ENCODE measurements at regions not wholly inside any gene's neighbourhood (a gene's known extent, or its start where the extent isn't known, plus 50 kb on each side); places are given as distances from the start of the nearest gene placed in this dataset.
"Not testable (repeated sequence)": the region's sequence is repeated elsewhere in the genome, so short reads cannot be mapped to it uniquely, and the experiment has no call there.

DNA sequence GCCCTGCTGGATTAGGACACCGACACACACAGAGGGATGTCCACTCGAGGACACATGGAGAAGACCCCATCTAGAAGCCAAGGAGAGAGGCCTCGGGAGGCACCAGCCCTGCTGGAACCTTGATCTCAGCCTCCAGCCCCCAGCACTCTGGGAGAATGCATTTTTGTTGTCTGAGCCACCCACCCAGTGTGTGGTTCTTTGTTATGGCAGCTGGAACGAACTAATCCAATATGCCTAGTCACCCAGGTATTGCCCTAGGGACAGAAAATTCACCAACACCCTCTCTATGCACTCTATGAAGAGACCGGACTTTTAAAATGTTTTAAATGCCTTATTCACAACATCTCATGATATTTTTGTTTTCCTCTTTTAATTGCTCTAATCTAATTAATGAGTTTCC, 117.4 kb downstream of the CRYAA start:
- no peak for DNase-seq

DNA sequence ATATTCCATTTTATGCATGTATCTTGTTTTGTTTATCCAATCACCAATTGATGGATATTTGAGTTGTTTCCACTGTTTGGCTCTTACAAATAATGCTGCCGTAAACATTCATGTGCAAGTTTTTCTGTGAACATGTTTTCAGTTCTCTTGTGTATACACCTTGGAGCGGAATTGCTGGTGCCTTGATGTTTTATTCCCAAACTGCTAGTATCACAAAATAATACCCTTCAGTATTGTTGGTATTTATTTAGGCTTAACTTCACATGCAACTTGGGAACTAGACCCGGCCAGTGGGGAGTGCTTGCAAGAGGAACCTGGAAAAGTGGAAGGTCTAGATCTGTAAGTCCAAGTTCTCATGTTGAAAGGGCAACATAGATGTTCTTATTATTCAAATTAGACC, 115.9 kb downstream of the CRYAA start:
- DNase-seq, result no peak

DNA sequence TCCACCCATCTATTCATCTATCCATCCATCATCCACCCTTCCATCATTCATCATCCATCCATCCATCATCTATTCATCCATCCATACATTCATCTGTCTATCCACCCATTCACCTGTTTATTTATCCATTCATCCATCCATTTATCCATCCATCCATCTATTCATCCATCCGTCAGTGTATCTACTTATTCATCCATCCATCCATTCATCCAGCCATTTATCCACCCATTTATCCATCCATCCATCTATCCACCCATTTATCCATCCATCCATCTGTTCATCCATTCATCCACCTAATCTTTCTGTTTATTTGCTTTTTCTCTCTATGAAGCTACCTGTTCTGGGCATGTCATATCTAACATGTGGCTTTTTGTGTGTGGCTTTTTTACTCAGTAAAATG, 115.4 kb downstream of the CRYAA start:
- no peak for DNase-seq

DNA sequence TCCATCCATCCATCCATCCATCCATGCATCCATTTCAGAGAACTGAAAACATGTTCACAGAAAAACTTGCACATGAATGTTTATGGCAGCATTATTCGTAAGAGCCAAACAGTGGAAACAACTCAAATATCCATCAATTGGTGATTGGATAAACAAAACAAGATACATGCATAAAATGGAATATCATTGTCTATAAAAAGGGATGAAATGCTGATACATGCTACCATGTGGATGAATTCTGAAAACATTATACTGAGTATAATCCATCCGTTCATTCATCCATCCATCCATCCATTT, 115.1 kb downstream of the CRYAA start:
- not testable (repeated sequence) for DNase-seq

DNA sequence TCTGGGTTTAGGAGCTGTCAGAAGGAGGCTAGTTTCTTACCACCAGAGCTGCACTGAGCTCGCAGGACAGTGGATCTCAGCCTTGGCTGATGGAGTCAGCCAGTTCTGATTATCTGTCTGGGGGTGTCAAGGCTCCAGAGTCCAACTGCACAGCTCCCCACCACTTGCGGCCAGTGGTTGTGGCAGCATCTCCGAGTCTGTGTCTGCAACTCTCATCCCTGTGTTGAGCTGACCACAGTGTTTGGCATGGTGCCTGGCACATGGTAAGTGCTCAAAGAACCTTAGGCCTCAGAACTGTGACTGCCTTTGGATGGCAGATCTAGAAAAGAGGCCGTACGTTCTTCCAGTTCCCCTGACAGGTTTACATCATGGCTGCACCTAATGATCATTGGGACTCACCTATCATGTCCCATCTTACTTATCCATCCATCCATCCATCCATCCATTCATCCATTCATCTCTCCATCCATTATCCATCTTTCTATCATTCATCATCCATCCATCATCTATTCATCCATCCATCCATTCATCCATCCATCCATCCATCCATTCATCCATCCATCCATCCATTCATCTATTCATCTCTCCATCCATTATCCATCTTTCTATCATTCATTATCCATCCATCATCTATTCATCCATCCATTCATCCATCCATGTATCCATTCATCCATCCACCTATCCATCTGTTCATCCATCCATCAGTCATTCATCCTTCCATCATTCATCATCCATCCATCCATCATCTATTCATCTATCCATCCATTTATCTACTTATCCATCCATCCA, 114.5 kb downstream of the CRYAA start:
- no peak for DNase-seq

DNA sequence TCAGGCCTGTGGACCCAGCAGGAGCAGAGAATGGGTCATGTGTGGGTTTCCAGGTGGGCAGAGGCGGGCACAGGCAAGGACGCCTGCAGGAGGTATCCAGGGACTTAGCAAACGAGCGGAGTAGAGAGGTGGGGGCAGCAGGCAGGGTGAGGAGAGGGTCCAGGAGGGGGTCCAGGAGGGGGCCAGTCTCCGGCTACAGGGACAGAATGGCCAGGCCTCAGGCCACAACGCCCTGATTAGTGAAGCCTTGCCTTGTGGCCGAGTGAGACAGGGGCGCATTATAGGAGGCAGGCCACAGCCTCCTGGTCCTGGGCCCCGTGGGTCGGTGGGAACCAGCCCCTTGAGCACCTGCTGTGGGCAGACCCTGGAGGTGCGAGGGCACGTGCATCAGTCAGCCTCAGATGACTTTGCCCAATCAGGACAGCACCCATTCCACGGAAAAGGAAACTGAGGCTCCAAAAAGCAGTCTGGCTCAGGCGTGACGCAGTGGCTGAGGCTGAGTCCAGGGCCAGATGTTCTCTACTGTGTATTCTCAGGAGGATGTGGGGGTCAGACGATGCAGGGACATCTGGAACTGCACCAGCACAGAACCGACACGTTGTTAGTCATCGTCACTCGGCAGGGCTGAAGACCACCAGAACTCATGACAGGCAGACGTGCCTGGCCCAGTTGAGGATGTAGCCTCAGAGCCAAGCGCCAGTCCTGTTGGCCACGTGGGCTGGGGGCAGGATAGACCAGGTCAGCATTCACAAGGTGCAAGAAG, 113.7 kb downstream of the CRYAA start:
- DNase-seq, result no peak

DNA sequence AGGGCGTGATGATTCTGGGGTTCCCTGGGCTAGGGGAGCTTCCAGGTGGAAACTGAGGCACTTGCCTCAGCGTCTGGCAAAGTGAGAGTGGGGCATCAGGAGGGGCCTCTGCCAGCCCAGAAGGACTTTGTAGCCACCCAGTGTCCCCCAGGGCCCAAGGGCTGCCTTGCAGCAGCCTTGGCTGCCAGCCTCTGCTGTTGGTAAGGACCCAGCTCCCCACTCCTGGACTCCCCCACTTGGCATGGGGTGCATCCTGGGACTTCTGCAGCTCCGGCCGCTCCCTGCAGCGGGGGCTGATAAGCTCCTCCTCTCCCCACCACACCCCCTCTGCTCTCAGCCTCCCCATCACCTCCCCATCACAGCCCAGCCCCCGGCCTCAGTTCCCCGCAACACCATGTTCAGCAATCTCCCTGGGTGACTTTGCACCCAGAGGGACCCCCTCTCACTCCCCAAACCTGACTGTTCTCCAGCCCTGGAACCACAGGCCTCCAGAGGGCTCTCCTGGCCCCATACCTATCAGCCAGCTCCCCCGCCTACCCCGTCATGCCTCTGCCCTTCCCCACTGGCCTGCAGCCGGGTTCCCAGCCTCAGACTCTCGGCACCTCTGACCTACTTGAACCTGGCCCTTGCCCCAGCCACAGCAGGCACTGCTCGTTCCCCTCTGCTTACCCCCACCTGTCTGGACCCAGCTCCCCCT, 113.0 kb downstream of the CRYAA start:
- no peak for DNase-seq

DNA sequence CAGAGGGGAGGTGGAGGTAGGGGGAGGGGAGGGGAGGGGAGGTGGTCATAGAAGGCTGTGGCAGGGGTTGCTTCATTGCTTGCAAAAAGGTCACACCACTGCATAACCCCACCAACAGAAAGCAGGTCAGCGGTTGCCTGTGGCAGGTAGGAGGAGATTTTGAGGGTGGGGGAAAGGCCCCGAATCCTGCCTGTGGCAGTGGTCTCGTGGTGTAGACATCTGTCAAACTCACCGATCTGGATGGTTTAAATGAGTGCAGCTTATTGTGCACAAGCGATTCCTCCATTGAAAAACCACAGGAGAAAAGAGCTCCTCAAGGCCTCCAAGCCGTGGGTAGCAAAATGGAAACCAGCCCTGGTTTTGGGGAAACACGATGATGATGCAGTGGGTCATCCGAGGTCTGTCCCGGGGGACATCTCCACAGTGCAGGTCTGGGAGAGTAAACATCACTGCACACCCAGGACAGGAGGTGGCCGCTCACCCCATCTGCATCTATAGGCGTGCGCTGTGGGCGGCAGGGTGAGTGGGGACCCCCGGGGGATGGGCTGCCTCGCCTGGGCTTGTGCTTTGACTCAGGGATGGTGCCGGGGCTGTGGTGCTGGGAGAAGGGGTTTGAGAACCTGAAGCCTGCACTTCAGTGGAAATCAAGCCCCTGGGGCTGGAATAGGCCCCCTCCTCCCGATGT, 112.3 kb downstream of the CRYAA start:
- DNase-seq, result no peak

DNA sequence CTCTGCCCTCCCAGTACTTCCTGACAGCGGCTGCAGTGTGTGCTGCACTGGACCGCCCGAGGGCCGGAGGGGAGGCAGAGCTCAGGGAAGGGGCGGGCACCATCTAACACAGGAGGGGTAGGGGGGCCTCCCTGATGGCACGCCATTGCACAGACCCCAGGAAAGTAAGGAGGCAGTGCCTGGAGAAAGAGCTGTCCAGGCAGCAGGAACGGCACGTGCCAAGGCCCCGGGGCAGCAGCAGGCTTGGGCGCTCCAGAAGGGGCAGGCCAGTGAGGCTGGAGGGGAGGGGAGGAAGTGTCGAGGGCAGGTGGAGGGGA, 110.7 kb downstream of the CRYAA start:
- no peak for DNase-seq

DNA sequence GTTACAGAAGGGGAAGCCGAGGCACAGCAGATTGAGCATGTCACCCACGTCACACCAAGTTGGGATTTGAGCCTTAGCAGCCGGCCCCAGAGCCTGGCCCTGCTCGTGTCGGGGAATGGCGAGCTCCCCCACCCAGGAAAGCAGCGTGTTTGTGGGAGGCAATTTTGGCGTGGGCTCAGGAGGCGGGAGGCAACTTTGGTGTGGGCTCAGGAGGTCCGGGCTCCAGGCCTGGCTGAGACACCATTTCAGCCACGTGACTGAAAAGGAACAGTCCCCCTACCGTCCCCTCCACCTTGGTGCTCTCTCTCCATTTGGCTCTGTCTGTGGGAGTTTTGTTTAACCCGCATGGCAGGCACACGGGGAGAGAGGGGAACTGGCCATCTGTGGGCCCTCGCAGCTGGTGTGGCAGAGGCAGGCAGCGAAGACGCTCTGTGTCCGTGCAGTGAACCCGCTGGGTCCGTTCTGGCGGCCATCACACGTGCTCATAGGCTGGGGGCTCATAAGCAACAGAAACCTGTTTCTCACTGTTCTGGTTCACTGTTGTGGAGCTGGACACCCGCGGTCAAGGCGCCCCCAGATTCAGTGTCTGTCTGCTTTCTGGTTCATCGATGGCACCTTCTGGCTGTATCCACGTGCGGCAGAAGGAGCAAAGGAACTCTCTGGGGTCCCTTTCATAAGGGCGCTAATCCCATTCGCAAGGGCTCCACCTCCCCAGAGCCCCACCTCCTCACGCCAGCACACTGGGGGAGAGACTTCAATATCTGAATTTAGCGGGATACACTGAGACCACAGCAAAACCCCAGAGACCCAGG, 110.2 kb downstream of the CRYAA start:
- no peak for DNase-seq

DNA sequence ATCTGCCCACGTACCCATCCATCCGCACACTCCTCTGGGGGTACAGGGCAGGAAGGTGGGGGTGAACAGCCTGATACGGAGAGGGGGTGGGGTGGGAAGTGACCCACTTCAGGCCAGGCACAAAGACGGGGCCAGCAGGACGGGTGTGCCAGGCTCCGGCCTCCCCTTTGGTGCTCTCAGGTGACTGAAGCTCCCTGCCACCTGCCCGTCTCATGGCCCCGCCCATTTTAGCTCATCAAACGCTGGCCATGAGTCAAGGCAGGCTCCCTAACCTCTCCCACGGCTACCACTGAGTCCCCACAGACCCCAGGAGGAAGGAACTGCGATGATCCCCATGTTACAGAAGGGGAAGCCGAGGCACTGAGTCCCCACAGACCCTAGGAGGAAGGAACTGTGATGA, 109.6 kb downstream of the CRYAA start:
- DNase-seq, result no peak

DNA sequence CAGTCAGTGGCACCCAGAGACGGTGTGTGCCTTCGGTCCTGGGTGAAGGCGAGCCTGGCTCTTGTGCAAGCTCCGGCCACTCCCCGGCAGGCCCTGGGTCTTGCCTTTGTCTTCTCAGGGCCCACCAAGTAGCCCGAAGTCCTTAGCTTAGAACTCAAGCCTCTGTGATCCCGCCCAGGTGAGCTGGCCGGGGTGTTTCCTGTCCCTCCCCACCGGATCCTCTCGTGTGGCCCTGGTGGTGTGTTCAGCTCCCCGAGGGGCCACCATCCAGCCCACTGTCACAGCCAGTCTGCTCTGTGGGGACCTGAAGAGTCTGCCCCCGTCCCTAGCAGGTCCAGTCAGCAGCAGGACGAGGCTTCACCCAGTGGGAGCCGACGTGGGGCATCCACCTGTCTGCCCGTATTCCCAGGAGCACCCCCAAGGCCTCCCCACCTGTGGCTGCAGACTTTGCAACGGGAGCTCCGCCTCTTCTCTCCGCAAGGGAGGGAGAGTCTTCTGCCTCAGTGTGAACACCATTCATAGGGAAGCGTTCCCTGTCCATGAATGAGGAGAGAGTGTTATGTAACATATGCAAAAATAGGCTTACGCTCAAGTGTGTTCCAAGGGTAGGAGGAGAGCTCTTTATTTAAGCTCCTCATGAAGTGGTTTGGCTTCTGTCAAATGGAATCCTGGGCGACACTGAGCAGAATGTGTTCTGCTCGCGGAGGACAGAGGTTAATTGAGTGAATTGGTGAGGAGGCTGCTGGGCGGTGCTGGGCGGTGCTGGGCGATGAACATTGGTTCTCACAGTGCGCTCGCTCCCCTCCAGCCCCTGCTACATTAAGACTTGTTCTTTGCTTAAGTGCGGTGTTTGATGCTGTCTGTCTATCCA, 108.9 kb downstream of the CRYAA start:
- DNase-seq, result no peak

DNA sequence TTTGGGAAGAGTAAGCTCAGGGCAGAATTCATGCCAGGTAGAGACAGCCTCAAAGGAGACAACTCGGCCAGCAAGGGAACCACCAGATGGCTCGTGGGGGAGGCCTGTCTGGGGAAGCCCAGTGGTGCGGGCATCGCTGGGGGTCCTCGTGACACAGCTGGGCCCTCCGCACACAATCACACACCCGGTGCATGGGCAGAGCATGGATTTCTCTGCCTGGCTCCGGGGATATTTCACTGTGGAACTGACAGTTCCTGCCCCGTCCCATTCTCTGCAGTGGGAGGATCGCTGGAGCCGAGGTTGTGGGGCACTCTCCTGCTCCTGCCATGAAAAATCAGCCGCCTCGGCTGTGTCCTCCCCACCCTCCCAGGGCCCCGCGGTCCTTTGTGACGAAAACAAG, 108.0 kb downstream of the CRYAA start:
- no peak for DNase-seq

DNA sequence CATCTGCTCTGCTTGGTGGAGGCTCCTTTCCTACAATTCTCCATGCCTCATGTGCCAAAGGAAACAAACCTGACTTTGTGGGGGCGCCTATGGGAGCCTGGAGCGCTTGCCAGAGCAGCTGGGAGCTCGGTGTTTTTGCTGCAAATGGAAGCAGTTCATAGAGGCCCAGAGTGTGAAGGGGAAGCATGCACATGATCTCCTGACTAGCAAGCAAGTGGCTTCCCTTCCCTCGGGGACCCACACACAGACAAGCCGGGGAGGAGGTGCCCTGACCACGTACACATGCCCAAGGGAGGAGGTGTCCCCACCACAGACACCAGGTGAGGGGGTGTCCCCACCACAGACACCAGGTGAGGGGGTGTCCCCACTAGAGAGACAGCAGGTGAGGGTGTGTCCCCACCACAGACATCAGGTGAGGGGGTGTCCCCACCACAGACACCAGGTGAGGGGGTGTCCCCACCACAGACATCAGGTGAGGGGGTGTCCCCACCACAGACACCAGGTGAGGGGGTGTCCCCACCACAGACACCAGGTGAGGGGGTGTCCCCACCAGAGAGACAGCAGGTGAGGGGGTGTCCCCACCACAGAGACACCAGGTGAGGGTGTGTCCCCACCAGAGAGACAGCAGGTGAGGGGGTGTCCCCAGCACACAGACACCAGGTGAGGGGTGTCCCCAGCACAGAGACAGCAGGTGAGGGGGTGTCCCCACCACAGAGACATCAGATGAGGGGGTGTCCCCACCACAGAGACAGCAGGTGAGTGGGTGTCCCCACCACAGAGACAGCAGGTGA, 106.8 kb downstream of the CRYAA start:
- DNase-seq, result no peak

DNA sequence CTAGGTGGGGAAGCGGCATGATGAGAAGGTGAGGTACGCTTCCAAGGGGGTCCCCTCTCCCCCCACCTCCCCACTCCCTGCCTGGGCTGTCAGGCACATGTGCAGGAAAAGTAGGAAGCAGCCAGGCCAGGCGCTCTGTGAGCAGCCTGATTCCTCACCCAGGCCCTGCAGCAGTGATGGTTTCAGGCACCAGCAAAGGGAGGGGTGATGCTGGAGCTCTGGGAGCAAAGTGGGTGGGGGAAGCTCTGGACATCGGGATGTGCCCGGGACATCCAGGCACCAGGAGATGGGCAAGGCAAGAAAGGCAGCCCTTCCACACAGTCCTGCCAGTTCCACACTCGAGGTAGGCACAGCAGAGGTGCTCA, 106.1 kb downstream of the CRYAA start:
- no peak for DNase-seq

DNA sequence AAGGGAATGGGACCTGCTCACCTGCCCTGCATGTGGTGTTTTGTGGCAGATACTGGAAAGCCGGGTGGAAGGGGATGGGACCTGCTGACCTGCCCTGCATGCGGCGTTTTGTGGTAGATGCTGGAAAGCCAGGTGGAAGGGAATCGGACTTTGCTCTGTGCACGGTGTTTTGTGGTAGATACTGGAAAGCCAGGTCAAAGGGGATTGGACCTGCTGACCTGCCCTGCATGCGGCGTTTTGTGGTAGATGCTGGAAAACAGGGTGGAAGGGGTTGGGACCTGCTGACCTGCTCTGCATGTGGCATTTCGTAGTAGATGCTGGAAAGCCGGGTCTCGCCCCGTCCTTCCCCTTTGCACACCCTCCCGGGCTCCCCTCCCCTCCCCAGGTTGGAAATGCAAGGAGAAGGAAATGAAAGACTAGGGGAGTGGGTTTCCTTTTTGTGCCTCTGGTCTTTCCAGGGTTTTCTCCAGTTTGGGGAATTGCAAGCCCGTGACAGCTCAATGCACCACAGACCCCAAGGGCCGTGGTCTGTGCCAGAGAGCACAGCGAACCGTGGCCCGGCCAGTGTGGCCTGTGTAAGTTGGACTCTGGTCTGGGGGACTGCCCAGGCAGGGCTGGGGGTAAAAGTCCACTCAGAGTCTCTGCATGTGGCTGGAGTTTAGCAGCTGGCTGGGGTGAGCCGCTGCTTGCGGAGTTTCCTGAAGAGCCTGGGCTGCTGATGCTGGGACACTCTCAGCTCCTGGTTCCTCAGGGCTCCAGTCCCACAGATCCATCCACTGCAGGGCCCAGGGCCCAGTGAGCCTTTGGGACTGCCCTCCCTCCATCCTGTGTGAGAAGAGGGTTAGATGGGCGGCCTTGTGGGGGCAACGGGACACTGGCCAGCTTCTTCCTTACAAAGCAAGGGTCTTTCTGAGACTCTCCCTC, 105.5 kb downstream of the CRYAA start:
- no peak for DNase-seq

DNA sequence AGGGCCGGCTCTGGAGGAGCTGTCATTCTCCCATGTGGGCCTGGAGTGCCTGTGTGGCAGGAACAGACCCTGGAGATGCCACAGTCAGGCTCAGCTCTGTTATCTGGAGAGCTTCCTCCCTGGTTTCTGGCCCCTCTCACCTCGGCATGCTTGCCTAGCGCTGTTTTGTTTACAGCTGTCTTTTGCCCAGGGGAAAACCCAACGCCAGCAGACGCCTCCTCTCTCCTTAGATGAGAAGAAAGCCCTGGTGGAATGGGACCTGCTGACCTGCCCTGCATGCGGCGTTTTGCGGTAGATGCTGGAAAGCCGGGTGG, 104.9 kb downstream of the CRYAA start:
- no peak for DNase-seq

DNA sequence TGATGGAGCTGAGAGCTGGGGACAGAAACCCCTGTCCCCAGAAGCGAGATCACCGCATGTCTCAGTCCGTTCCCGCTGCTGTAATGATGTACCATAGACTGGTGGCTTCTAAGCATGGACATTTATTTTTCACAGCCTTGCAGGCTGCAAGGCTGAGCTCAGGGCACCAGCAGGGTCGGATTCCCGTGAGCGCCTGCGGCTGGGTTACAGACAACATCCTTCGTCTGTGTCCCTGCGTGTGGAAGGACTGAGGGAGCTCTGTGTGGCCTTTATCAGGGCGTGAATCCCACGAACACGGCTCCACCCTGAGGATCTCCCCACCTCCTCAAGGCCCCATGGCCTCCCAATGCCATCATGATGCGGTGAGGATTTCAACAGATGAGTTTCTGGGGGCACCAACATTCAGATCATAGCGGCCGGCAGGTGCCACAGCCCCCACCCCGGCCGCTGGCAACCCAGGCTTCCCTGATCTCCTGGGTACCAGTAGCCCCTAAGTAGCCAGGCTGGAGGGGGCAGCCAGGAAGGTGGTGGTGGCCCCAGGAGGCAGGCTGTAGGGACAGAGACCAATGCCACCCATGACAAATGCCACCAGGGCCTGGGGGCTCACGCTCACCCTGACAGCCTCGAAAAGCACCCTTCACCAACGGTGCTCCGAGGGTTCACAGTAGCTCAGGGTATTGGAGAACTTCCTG, 104.4 kb downstream of the CRYAA start:
- no peak for DNase-seq

DNA sequence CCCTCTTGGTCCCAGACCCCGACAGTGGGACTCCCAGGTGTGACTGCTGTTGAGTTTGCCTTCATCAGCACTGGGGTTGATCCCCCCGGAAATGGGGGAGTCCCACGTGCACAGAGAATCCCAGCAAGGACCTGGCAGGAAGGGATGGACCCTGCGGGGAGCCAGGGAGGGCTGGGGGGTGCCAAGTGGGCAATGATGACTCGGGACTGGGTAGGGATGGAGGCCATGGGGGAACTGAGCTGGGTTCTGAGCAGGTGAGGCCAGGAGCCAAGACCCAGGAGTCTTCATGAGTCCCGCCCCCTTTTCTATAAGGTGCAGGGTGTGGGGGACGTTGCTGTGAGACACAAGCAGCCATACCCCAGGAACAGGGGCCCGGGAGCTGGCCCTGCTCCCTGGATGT, 103.8 kb downstream of the CRYAA start:
- DNase-seq, result no peak

All from activated CD4-positive, alpha-beta T cell treated with anti-CD3 and anti-CD28 coated beads, Interleukin-2, amount 50 U/mL, for 48 hours (primary cell).